T47D (cell line): ENCODE measurements at regions not wholly inside any gene's neighbourhood (a gene's known extent, or its start where the extent isn't known, plus 50 kb on each side); places are given as distances from the start of the nearest gene placed in this dataset.

Experiments
- DNase-seq, 2 experiments: peaks; one replicate each; pipeline versions ENCODE4 v3.0.0 to v3.0.0-alpha.2; 2011 to 2012; ENCODE audit warnings: low read depth in 1 of 2, low spot score in 1 of 2
- JUND ChIP-seq: IDR thresholded peaks from 2 replicates; pipeline ENCODE4 v1.6.1; 2012; ENCODE audit warnings: low read depth
- in situ Hi-C: cut with HindIII; loops from 2 replicates; pipeline ENCODE4 v1.10.0; 2016; ENCODE audit warnings: low sequenced_read_pairs, low pct_unique_long_range_greater_than_20kb

DNA sequence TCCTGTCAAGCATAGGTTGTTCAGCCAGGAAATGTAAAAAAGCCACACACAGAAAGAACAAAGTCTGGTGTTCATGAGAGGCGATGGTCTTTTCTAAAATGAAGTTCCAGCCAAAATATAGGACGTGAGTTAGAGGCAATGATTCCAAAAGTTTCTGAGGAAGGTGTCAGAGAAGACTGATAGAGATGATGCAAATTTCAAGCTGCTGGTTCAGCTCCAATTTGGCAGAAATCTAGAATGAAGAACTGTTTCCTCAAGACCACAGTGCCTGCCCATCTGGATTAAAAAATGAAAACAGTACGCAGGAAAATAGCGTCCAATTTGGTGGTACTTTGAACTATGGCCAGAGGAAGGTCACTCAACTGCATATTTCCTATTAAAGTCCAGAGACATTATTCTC is 672.9 kb downstream of the SQOR start:
- no peak for DNase-seq
- no peak for TF ChIP-seq JUND
- in situ Hi-C loops = no loop called here

DNA sequence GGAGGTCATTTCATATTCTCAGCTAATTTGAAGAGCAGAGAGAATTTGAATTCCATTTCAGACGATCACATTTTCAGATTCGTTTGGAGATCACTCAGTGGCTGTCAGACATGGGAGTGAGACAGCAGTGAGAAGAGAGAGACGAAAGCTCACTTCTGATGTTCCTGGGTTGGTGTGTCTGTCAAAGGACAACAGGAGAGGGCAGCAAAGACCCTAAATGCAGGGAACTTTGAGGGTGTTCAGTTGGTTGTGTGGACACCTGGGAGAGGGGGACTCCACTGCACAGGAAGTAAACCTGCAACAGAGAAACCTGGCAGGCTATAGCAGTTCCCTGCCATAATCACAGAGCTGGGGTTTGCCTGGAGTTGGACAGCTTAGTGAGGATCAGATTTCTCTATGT is 675.1 kb downstream of the SQOR start:
- in situ Hi-C loops = no loop called here
- TF ChIP-seq JUND = no peak
- peak in 1 of 2 experiments; percentile 6 for DNase-seq

DNA sequence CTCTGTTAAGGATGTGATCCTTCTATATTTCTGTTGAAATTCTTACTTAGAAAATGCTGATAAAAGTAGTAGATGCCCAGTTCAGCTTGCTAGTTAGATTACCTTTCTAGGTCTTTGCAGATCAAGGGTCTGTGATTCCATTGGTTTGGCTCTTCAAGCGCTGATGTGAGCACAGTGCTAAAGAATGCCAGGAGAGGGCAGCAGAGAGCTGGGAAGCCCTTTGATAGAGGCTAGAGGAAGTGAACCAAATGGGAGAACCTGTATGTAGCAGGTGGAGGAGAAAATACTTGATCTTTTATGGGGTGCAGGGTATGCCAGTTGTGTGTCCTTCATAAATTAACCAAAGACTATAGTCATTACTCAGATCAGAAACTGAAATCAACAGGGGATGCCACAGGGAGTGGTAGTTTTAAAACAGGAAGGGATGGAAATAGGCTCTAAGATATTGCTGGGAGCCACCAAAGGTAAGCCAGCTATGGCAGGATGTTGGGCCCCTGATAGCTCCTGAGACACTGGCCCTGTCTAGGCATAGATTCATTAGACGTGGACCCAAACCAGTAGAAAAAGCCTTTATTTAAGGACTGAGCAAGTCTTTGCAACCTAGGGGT is 677.4 kb downstream of the SQOR start:
- in situ Hi-C loops = no loop called here
- TF ChIP-seq JUND = no peak

DNA sequence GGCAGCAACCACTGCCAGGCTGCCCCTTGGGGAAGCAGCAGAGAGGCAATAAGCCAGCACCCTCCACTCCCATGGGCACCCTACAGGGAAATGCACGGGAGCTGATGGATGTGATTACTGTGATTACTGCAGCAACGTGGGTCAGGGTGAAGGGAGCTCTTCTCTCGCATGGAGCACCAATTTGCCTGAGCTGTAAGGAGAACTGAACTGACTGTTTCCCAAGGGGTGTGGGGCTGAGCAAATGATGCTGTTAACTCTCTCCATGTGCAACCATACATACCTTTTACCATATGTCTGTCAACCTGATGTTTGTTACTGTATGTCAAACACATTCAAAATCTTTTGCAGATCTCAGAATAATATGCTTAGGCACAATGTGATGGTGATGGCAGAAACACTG is 680.6 kb downstream of the SQOR start:
- in situ Hi-C loops = no loop called here

More for the DNA sequence above, 677.4 kb downstream of the SQOR start:
- DNase-seq = peak; percentile 39 to 84

DNA sequence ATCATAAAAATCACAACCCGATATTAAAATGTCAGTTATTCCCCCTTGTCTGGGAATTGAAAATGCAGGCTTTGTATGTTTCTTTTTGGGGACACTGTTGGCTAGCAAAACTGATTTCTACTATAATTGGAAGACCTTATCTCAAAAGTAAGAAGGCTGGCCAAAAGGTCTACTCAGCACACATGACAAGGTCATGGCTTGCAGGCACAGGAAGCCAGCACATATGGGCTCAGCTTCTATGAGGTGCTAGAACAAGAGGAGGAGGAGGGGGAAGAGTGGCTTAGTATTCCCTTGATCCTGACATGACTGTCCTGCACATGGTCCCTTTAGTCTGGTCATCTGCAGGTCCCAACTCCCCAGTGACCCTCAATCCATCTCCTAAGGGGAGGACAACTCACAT is 681.2 kb downstream of the SQOR start:
- no peak for TF ChIP-seq JUND
- DNase-seq = no peak
- in situ Hi-C loops = no loop called here

More for the DNA sequence above, 680.6 kb downstream of the SQOR start:
- no peak for TF ChIP-seq JUND
- DNase-seq = no peak

DNA sequence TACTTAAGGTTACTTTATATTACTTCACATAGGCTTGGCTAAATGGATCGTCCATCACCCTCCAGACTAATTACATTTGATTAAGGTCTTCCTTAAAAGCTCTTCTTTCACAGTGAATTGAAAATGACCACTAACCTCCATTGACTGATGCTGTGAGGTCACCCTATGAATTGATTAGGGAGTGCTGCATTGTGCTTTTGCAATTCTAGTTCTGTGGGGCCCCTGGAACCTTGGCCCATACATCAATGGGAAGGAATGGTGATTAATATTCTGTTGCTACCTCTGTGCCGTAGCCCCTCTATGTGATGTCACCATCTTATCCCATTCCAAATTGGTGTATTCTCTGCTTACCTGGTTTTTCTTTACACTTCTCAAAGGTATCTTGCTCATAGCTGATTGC is 682.2 kb downstream of the SQOR start:
- no peak for TF ChIP-seq JUND
- in situ Hi-C loops = no loop called here
- no peak for DNase-seq

DNA sequence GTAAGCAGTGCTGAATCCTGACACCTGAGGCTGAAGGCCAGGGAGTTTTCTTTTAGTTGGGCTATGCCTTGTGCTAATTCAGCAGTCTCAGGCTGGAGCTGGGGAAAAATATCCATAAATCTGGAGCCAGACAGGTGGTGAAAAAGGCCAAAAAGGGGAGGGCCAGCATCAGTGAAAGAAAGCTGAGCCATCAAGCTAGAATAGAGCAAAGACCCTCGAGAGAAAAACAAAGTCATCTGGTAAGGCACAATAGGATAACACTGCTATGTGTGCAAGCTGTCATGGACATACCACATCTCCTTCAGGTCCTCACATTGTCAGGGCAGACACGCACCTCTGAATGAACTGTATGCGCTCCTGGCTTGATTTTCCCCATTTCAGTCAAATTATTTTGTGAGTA is 687.9 kb downstream of the SQOR start:
- in situ Hi-C loops = no loop called here
- TF ChIP-seq JUND = no peak
- no peak for DNase-seq

DNA sequence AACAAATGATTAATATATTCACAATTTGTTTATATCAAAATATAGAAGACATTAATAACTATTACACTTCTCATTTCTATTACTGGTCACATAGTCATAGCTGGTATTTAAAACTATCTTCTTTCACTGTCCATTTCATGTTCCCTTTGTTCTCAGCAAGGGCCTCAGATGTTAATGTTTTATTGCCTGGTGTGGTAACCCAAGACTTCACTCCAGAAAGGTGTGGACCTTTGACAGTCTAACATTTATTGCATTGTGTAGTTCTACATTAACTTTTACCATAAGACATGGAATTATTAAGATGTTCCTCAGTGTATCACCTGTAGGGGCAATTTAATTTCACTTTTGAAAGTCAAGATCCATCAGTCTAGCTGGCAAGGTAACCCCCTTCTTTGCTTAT is 691.3 kb downstream of the SQOR start:
- no peak for TF ChIP-seq JUND
- DNase-seq = no peak
- in situ Hi-C loops = no loop called here

DNA sequence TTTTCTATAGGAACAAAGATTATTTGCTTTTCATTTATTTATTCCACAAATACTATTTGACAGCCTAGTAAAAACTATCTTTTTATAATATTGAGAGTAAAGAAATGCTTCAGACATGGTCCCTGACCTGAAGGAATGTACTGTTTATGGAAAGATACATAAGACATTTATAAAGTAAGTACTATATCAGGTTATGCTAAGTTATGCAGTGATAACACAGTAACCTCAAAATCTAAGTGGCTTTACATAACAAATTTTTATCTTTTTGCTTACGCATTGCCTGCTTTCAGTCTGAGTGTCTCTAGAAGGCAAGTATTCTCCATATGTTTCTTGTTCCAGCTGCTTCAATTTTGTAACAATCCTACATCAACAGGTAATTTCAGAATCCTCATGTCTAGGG is 694.0 kb downstream of the SQOR start:
- no peak for TF ChIP-seq JUND
- DNase-seq = no peak
- in situ Hi-C loops = no loop called here

DNA sequence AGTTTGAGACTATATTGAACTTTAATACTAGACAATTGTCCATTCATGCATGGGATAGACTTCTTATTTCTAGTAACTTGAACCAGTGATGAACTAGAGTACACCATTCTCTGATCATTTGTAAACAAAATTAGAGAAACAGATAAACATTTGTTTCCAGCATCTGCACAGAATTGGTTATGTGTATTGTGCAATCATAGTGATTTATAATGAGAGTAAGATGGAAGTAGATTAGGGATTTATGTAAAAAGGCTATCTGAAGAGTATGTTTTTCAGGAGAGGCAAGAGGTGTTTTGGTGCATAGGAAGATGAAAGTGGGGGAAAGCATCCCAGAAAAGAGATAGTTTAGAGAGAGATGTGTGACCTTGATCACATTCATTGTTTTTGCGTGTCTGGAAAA is 695.0 kb downstream of the SQOR start:
- no peak for DNase-seq
- no peak for TF ChIP-seq JUND
- in situ Hi-C loops = no loop called here

DNA sequence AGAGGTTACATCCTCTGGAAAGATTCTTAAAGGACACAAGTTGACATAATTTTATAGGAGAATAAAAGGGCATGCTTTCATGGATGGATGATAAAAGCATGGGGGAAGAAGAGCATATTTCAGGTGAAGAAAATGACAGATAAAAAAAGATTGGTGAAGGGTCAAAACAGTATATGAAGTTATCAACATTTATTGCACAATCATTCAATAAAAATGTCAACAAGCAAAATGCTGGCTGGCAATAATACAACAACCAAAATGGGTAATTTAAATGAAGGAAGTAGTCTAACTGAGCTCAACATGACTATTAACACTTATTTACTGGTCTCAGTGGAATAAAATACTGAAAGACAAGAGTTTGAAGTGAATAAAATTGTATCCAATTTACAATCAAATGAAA is 696.7 kb downstream of the SQOR start:
- TF ChIP-seq JUND = no peak
- DNase-seq = no peak
- in situ Hi-C loops = no loop called here

DNA sequence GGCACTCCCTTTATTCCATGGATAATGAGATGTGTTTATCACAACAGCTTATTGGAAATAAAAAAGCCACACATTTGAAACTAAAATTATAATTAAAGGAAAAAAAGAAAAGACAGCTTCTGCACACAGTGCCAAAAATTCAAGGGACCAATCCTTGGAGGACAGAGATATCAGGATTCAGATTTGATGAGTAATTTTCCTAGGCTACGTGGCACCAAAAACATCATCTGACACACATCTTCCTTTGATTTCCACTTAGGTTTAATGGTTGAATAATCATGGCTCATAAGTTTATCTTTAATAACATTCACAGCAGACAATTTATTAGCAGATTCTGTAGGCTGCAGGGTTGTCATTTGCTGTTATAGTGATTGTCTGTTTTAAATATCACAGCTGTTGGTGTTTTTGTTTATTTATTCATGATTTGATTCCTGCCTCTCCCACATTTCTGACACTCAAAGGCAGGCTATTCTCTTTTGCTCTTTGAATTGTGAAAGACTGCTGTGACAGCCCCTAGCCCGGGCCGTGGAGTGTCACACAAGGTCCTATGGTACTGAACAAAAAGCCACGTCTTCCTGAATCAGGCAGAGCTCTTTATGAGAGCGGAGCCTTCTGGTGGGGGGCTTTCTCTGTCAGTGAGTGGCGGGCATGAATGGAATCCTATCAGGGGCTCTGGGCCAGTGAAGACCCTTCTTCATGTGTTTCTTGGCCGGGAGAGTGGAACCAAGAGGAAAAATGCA is 708.5 kb downstream of the SQOR start:
- DNase-seq = no peak
- in situ Hi-C loops = no loop called here
- no peak for TF ChIP-seq JUND

DNA sequence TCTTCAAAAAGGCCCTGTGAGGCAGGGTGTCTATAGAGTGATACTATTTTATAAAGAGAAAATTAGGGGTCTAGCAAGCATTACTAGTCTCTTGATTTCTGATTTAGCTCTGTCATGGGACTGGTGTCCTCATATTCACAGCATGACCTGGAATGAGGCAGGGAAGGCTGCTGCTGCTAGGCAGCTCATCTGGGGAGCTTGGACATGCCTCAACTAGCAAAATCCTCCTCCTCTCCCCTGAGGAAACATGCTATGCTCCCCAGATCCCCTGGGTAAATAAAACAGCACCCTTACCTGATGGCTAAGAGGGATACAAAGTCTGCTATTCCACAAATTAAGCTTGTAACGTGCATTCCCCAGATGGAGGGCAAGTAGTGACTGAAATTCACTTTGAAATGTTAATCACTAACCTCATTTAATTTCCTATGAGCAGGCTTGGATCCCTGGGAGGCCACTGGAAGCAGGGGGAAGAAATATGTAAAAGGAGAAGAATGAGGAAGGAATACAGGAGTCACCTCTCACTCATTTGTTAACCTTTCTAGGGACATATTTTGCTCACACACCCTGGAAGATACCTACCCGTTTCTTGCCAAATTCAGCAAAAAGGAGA is 709.4 kb downstream of the SQOR start:
- TF ChIP-seq JUND = no peak
- in situ Hi-C loops = no loop called here
- DNase-seq = no peak
